GM19397 (cell line): ENCODE measurements at regions not wholly inside any gene's neighbourhood (a gene's known extent, or its start where the extent isn't known, plus 50 kb on each side); places are given as distances from the start of the nearest gene placed in this dataset.
"Not testable (repeated sequence)": the region's sequence is repeated elsewhere in the genome, so short reads cannot be mapped to it uniquely, and the experiment has no call there.

ENCODE experiments used
- ATAC-seq: cut with Tn5 transposase; IDR thresholded peaks from one replicate; pipeline ENCODE4 v1.9.1; 2021; ENCODE audit warnings: mild to moderate bottlenecking, moderate library complexity; ENCODE audit not compliant: unreplicated experiment

- no peak for ATAC-seq
Observed at GRCh38 chr13:99677116-99677951, 176.1 kb downstream of the TM9SF2 start.

DNA sequence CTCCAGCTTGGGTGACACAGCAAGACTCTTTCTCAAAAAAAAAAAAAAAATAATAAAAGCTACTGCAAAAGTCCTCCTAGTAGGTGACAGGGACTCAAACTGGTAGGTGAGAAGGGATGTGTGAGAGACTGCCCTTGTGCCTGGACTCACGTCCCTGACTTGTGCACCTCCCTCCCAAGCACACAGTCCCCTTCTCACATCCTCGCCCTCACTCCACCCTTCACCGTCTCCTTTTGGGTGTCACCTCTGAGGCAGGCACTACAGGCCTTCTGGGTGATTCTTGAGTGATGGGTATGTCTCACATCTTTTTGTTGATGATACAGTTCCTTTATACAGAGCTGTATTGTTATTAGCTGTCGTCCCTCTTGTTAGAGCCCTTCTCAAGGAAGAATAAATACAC is 170.5 kb downstream of the TM9SF2 start:
- ATAC-seq = no peak

- ATAC-seq = not testable (repeated sequence)
Observed at GRCh38 chr13:99669096-99669495, 167.8 kb downstream of the TM9SF2 start.

DNA sequence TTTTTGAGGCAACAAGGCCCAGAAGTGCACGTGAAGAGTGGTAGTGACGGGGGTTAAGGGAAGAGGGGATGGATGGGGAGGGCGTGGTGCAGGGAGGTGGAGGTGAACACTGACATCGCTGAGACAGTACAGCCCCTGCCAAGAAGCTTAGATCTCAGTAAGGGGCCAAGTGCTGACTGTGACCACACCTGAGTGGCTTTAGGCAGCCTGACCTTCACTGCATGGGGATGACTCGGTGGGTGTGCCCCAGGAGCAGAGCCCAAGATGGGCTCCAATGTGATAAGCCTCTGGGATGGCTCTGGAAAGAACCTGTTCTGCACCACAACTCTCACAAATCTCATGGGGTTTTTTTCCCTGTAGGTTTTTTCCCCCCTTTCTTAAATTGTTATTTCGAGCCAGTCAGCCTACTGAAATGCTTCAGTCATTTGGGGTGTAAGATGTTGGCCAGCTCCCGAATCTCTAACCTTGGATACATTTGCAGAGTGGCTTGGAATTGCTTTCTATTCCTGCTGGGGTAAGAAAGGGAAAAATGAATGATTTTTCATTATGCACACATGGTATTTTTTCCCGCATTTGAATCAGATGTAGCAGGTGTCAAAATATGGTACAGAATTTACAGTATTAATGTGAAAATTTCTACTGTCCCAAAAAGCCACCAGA is 165.0 kb downstream of the TM9SF2 start:
- ATAC-seq = no peak

- ATAC-seq = no peak
Observed at GRCh38 chr13:99665711-99666110, 164.4 kb downstream of the TM9SF2 start.

GRCh38 chr13:99663908-99664307 is 162.6 kb downstream of the TM9SF2 start:
- ATAC-seq = no peak

GRCh38 chr13:99663185-99663825 is 162.0 kb downstream of the TM9SF2 start:
- ATAC-seq = no peak

- no peak for ATAC-seq
Observed at GRCh38 chr13:99662678-99663077, 161.4 kb downstream of the TM9SF2 start.

DNA sequence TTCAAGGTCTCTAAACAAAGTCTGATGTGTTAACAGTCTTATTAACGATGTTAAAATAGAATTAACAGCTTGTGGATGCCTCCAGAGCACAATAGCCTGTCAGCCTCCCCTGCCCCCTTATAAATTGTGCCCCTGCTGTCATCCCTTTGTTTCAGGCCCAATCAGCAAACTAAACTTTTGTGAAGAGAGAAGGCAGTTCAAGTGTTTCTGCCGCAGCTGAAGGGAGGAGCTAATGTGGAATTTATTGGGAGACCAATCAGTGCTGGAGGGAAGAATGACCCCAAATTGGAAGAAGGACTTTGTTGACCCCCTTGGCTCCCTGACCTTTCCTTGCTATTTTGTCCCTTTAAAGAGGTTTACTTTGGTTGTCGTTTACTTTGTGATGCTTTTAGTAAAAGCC is 160.5 kb downstream of the TM9SF2 start:
- ATAC-seq = no peak

GRCh38 chr13:99659866-99660554 is 158.7 kb downstream of the TM9SF2 start:
- ATAC-seq = no peak

DNA sequence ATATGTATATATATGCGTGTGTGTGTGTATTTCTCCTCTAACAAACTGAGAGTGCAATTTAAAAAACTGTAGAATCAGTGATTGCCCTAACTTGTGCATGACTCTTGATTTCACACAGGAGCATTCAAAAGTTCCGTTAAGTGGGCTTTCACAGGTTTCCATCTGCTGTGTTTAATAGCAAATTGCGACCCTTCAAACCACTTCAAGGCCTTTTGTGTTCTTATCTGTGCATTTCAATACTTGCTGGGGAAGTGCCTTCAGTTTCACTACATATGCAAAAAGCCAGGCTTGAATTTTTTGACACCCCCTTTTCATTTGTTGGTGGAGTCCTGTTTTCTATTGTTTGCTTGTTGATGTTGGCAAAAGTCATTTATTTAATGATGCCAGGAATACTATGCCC is 158.0 kb downstream of the TM9SF2 start:
- no peak for ATAC-seq

- ATAC-seq = peak; percentile 50
Observed at GRCh38 chr13:99658261-99658991, 157.2 kb downstream of the TM9SF2 start.

DNA sequence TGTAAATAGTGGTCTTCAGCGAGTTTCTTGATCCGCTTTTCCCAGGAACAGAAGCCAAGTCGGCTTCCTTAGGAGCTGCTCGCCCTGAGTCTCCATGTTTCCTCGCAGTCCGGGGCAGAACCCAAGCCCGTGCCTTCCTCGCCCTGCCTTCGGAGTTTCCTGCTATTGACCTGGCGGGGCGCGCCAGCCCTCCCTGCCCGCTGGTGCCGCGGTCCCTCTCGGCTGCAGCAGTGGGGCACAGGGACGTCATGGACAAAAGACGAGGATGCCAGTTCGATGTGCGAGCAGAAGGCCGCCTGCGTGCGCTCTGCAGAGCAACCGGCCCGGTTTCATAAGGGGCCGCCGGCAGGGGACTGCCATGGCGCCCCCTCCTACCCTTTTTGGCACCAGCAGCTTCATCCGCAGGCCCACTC is 156.6 kb downstream of the TM9SF2 start:
- peak; percentile 25 for ATAC-seq

- no peak for ATAC-seq
Observed at GRCh38 chr13:99656844-99657381, 155.6 kb downstream of the TM9SF2 start.

- ATAC-seq = no peak
Observed at GRCh38 chr13:99656092-99656745, 154.9 kb downstream of the TM9SF2 start.

- ATAC-seq = no peak
Observed at GRCh38 chr13:99655351-99656091, 154.2 kb downstream of the TM9SF2 start.

DNA sequence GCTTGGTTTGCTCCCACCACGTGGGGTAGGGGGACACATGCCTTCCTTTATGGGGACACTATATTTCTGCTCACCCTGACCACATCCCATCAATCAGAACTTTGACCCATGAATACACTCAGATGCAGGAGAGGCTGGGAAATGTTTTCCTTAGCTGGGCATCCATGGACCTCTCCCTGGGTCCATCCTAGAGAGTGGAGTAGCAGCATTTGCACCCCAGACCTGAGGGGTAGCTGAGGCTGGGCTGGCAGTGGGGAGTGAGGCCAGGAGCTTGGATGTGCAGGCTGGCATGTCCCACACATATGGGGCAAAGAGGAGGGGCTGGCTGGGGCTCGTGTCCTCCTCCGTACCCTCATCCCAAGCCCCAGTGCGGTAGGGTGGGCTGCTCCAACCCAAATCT is 152.8 kb downstream of the TM9SF2 start:
- ATAC-seq = no peak

- ATAC-seq = no peak
Observed at GRCh38 chr13:99653526-99653925, 152.3 kb downstream of the TM9SF2 start.

GRCh38 chr13:99652901-99653300 is 151.6 kb downstream of the TM9SF2 start:
- no peak for ATAC-seq
